GM18520 (cell line): ENCODE measurements at regions not wholly inside any gene's neighbourhood (a gene's known extent, or its start where the extent isn't known, plus 50 kb on each side); places are given as distances from the start of the nearest gene placed in this dataset.

Source experiments
- ATAC-seq: cut with Tn5 transposase; IDR thresholded peaks from one replicate; pipeline ENCODE4 v1.9.1; 2021; ENCODE audit not compliant: unreplicated experiment

- no peak for ATAC-seq
Observed at GRCh38 chr6:1201547-1202200, 110.2 kb upstream of the FOXQ1 start.

GRCh38 chr6:1200409-1201101 lies 111.3 kb upstream of the FOXQ1 start:
- no peak for ATAC-seq

- ATAC-seq, result no peak
Observed at GRCh38 chr6:1200081-1200408, 111.9 kb upstream of the FOXQ1 start.

- no peak for ATAC-seq
Observed at GRCh38 chr6:1197309-1197708, 114.6 kb upstream of the FOXQ1 start.

- no peak for ATAC-seq
Observed at GRCh38 chr6:1191141-1191630, 120.7 kb upstream of the FOXQ1 start.

- ATAC-seq, result no peak
Observed at GRCh38 chr6:1190366-1190765, 121.5 kb upstream of the FOXQ1 start.

GRCh38 chr6:1188199-1188598 lies 123.7 kb upstream of the FOXQ1 start:
- no peak for ATAC-seq

GRCh38 chr6:1187293-1188131 lies 124.4 kb upstream of the FOXQ1 start:
- ATAC-seq, result no peak

- no peak for ATAC-seq
Observed at GRCh38 chr6:1184318-1184717, 127.6 kb upstream of the FOXQ1 start.

GRCh38 chr6:1182722-1183521 lies 129.0 kb upstream of the FOXQ1 start:
- ATAC-seq, result no peak

GRCh38 chr6:1181939-1182605 lies 129.8 kb upstream of the FOXQ1 start:
- no peak for ATAC-seq

GRCh38 chr6:1179571-1180459 lies 132.1 kb upstream of the FOXQ1 start:
- ATAC-seq, result no peak

GRCh38 chr6:1178590-1178989 lies 133.3 kb upstream of the FOXQ1 start:
- ATAC-seq, result no peak

- ATAC-seq, result no peak
Observed at GRCh38 chr6:1176567-1176966, 135.3 kb upstream of the FOXQ1 start.

GRCh38 chr6:1175877-1176276 lies 136.0 kb upstream of the FOXQ1 start:
- no peak for ATAC-seq

GRCh38 chr6:1170794-1171193 lies 141.1 kb upstream of the FOXQ1 start:
- no peak for ATAC-seq

- ATAC-seq, result no peak
Observed at GRCh38 chr6:1164600-1164999, 147.3 kb upstream of the FOXQ1 start.

GRCh38 chr6:1163501-1163900 lies 148.4 kb upstream of the FOXQ1 start:
- ATAC-seq, result no peak
